HG02884 (cell line): ENCODE measurements at regions not wholly inside any gene's neighbourhood (a gene's known extent, or its start where the extent isn't known, plus 50 kb on each side); places are given as distances from the start of the nearest gene placed in this dataset.

Source experiments
- ATAC-seq: cut with Tn5 transposase; IDR thresholded peaks from one replicate; pipeline ENCODE4 v1.9.1; 2021; ENCODE audit warnings: mild to moderate bottlenecking, moderate library complexity; ENCODE audit not compliant: unreplicated experiment

DNA sequence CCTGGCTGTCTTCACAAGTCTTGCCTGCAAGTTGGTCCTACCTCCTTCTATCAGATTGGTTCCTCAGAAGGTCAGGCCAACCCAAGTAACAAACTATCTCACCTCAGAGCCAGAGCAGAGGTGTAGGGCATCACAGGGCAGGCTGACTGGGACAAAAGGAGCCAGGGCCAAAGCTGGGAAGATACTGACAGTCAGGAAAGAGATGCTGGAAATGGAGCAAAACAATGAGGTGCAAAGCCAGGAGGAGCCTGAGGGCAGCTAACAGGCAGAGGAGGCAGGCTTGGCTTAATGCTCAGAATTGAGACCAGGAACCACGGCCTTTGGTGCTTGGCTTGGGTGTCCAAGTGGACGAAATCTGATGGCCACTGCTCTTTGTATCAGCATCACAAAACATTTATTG is 68.4 kb upstream of the PNMA1 start:
- no peak for ATAC-seq

- no peak for ATAC-seq
Measured at GRCh38 chr14:73780896-73781295, 66.7 kb upstream of the PNMA1 start.

GRCh38 chr14:73780391-73780790 is 66.2 kb upstream of the PNMA1 start:
- ATAC-seq = no peak

GRCh38 chr14:73778736-73779135 is 64.6 kb upstream of the PNMA1 start:
- no peak for ATAC-seq

GRCh38 chr14:73777420-73777819 is 63.2 kb upstream of the PNMA1 start:
- no peak for ATAC-seq

DNA sequence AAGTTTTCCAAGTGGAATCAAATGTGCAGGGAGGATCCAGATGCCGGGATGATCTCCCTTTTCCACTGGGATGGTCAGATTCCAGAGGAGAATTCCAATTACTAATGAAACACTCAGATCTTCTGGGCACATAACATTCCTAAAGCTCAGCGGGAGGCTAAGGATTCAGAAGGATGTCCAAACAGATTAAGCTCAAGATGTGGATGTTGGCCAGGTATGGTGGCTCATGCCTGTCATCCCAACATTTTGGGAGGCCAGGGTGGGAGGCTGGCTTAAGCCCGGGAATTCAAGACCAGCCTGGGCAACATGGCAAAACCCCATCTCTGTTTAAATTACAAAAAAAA is 62.0 kb upstream of the PNMA1 start:
- no peak for ATAC-seq

DNA sequence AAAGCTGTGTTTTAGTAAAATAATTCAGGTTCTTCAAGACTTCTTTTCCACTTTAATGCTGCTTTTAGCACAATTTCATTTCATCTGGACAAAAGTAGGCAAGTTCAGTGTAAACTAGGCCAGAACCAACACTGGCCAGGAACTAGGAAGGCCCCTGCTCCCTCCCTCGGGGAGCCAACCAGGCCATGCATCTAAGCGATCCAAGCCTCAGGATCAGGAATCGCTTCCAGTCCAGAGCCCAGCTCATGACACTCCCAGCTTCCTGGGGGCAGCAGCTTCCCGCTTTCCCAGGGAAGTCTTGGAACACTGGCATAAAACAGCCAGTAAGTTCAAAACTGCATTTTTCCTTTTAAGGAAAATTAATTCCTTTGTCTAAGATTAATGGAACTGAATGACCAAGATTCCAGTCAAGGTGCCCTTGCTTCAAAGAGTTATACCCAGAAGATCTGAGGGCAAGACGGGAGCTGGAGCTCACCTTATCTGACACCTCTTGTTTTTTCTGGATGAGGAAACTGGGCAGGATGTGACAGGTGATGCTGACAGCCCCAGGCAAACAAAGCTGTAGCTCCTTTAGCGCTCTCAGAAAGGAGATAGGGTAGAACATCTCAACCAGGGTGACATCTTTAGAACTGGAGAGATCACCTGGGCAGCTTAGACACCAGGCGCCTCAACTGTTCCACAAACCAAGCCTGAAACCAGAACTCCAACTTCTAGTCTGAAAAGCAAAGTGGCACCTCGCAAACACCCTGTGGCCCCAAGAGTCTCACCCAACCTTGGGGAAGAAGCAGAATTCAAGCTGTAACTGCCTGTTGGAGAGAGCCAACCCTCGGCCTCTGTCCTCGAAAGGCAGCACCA is 61.4 kb upstream of the PNMA1 start:
- ATAC-seq = no peak

DNA sequence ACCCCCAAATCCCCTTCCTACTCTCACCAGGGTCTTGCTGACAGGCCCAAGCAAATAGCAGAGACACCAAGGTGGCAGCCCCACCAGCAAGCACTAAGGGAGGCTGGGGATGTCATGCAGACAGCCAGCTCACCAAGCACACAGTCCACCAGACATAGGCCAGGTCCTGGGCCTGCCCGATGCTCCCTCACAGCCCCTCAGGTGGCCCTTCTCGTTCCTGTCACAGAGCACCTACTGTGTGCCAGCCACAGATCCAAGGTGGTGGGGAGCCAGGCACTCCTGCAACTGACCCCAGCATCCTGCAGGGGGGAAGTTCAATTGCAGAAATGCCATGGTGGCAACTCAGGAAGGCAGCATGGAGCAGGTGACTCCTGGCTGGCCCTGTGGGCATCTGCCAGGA is 60.5 kb upstream of the PNMA1 start:
- ATAC-seq = no peak

GRCh38 chr14:73774241-73774570 is 60.0 kb upstream of the PNMA1 start:
- no peak for ATAC-seq

DNA sequence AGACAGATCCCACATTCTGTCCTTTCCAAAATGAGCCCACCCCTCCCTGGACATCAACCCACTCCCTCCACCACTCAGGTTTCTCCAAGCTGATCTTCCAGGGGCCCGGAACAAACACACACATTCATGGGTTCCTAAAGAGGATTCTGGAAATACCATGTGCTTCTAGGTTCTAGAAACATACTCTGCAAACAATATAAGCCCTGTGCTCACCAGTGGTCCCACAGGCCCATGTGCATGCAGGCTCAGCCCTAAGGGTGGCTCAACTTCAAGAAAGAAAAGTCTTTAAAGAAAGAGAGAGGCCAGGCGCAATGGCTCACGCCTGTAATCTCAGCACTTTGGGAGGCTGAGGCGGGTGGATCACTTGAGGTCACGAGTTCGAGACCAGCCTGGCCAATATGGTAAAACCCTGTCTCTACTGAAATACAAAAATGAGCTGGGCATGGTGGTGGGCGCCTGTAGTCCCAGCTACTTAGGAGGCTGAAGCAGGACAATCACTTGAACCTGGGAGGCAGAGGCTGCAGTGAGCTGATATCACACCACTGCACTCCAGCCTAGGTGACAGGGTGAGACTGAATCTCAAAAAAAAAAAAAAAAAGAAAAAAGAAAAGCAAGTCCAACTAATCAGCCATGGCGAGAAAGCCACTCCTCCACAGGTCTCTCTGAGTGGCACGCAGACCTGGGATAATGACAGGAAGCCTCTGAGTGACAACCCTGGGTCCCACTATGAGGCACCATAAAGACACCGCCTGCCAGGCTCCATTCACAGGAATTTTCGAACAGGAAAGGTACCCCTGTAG is 59.5 kb upstream of the PNMA1 start:
- ATAC-seq = no peak

- peak; percentile 39 for ATAC-seq
Measured at GRCh38 chr14:73771848-73772638, 57.9 kb upstream of the PNMA1 start.

DNA sequence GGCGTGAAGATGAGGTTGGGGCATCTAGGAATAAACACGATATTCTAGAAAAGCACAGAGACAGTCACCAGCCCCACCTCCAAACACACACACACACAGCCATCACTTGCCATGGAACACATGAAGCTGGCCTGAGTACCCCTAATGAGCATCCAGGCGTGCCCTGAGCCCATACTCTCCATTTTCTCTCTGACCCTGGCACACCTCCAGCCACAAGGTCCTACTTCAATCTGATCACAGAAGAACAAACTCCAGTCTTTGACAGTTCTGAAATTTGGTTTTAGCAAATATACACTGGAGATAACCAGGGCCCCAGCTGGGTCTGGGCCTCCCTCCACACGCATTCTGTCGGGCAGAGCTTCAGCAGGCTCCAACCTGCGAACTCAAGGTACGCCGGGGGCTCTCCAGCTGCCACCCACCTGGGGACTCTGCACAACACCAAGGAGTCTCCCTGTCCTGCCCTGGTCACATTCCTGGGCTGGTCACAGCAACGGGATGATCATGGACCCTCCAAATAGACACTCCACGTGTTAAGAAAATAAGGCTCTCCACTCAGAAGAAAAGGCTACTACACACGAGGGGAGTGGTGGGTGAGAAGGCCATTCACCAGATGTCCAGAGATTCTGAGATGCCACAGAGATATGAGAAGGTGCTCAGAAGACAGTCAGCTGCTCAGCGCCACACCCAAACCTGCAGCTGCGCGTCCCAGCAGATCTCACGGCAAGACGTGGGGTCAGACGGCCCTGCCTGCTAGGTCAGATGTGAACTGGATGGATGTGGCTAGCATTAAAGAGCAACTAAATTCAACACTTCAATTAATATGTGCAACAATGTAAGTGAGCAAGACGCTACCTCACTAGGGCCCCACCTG is 57.0 kb upstream of the PNMA1 start:
- peak; percentile 3 for ATAC-seq

- no peak for ATAC-seq
Measured at GRCh38 chr14:73768107-73768506, 53.9 kb upstream of the PNMA1 start.

GRCh38 chr14:73764406-73765280 is 50.5 kb upstream of the PNMA1 start:
- no peak for ATAC-seq
